ENCODE measurements at regions not wholly inside any gene's neighbourhood (a gene's known extent, or its start where the extent isn't known, plus 50 kb on each side); places are given as distances from the start of the nearest gene placed in this dataset.

DNA sequence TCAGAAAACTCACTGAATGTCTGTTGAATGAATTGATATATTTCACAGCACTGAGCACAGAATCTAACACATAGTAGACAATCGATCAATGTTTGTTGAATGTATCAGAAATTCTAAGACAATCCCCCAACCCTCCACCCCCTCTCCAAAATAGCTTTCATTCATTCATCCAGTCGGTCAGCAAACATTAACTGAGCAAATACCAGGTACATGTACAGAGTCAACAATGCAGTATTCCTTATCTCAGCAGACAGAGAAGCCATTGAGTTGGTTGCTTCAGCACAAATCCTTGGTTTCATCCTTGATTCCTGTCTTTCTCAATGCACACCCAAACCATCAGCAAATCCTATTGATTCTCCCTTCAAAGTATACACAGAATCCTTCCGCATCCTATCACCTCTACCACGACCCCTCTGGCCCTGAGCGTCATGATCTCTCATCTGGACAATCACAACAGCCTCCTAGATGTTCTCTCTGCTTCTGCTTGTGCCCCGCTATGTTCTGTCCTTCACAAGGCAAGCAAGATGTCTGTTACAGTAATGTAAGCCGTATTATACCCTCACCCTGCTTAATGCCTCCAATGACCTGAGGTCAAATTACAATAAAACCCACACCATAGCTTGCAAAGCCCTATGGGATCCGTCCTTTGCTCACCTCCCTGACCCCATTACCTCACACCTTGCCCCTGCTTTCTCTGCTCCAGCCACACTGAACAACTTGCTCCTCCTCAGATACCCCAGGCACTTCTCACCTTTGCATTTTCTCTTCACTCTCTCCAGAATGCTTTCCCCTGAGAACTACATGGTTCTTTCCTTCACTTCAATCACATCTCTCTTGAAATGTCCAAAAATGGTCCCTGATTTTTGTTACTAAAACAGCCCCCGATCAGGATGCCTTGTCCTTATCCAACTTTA lies 738.1 kb upstream of the TBX3 start:
- no peak for DNase-seq (ENCODE audit: low spot score)
- no peak for ATAC-seq (ENCODE audit: low FRiP score)
- TF ChIP-seq CTCF (IDR thresholded peaks at IDR 0.05), result no peak

- no peak for TF ChIP-seq CTCF (IDR thresholded peaks at IDR 0.05)
- no peak for DNase-seq (ENCODE audit: low spot score)
- ATAC-seq (ENCODE audit: low FRiP score), result no peak
Measured at GRCh38 chr12:115421350-115421749, 737.4 kb upstream of the TBX3 start.

DNA sequence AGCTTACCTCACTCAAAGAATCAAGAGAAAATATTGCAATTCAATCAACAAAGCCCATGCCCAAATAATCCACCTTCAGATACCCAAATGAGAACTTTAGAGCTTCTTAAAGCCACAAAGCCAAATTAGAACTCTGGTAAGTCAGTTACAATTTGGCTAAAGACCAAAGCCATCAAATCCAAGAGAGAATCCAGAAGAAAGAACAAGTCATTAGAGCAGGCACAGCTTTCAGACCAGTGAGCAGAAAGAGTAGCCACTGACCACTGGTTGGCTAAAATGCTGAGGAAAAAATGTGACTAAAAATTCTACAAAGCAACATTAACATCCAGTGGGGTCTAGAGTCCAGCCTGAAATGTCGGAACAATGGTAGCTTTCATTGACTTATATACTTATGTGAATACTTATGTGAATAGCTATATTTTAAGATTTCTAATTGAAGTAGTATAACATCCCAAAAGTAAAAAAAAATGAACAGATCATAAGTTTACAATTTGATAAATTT lies 735.2 kb upstream of the TBX3 start:
- ATAC-seq (ENCODE audit: low FRiP score), result no peak
- no peak for DNase-seq (ENCODE audit: low spot score)
- no peak for TF ChIP-seq CTCF (IDR thresholded peaks at IDR 0.05)

DNA sequence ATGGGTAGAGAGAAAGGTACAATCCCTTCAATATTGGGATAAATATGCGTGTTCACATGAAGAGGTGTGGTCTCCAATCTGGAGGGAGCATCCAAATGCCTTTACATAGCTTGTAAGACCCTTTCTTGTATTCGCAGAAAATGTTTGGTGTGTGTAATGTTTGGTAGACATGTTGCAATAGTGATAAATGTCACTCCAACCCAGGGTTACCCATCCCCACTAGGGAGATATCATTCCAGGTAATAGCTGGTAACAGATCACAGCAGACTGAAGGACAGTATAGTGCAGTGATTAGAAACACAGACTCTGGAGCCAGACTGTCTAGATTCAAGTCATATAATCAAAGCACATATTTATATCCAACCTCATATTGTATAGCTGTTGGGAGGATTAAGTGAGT lies 733.6 kb upstream of the TBX3 start:
- no peak for TF ChIP-seq CTCF (IDR thresholded peaks at IDR 0.05)
- no peak for DNase-seq (ENCODE audit: low spot score)
- ATAC-seq (ENCODE audit: low FRiP score), result no peak

DNA sequence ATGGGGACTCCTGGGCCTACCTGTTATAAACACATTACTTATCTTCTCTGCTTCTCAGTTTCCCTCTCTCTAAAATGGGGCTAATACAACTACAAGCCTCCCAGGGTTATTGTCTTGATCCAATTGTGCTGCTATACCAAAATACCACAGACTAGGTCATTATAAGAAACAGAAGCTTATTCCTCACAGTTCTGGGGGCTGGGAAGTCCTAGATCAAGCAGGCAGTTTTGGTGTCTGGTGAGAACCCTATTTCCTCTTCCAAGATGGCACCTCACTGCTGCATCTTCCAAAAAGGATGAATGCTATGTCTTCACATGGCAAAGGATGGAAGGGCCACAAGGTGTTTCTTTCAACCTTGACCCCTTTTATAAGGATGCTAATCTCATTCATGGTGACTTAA lies 732.9 kb upstream of the TBX3 start:
- DNase-seq (ENCODE audit: low spot score) (no peak), ATAC-seq (ENCODE audit: low FRiP score) (no peak)
- TF ChIP-seq CTCF (IDR thresholded peaks at IDR 0.05), result no peak

GRCh38 chr12:115413626-115414025 lies 729.7 kb upstream of the TBX3 start:
- TF ChIP-seq CTCF (IDR thresholded peaks at IDR 0.05), result no peak
- ATAC-seq (ENCODE audit: low FRiP score) (no peak), DNase-seq (ENCODE audit: low spot score) (no peak)

GRCh38 chr12:115412831-115413230 lies 728.9 kb upstream of the TBX3 start:
- no peak for TF ChIP-seq CTCF (IDR thresholded peaks at IDR 0.05)
- DNase-seq (ENCODE audit: low spot score) (no peak), ATAC-seq (ENCODE audit: low FRiP score) (no peak)

Data from omental fat pad (tissue), 3 donors.